ENCODE measurements at regions not wholly inside any gene's neighbourhood (a gene's known extent, or its start where the extent isn't known, plus 50 kb on each side); places are given as distances from the start of the nearest gene placed in this dataset.

DNA sequence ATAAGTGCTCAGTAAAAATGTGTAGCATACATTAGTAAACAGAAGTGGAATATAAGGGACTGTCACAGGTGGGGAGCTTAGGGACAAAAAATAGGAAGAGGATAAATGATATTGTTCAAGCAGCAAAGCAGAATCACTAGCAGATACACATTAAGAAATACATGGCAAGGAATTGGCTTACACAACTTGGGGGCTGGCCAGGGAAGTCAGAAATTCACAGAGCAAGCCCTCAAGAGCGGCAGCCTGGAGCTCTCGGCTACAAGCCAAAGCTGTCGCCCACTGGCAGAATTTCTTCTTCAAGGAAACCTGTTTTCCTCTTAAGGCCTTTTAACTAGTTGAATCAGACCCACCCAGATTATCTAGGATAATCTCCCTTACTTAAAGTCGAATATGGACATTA, 73.0 kb upstream of the SMIM23 start:
- H3K79me1 ChIP-seq (ENCODE audit: low read depth in 1 of 2, low read length in 2 of 2), result no peaks in the 10 kb centered on the region
- no peak for TF ChIP-seq POLR2A (IDR thresholded peaks at IDR 0.05; ENCODE audit: low read depth, low read length)
- TF ChIP-seq, protein P1, sequence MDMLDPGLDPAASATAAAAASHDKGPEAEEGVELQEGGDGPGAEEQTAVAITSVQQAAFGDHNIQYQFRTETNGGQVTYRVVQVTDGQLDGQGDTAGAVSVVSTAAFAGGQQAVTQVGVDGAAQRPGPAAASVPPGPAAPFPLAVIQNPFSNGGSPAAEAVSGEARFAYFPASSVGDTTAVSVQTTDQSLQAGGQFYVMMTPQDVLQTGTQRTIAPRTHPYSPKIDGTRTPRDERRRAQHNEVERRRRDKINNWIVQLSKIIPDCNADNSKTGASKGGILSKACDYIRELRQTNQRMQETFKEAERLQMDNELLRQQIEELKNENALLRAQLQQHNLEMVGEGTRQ (IDR thresholded peaks at IDR 0.05; ENCODE audit: low read depth, low read length), result no peak
- TF ChIP-seq FOS (IDR thresholded peaks at IDR 0.05; ENCODE audit: low read depth, low read length), result no peak
- TF ChIP-seq RAD21 (IDR thresholded peaks at IDR 0.05; ENCODE audit: low read length), result no peak
- TF ChIP-seq MXI1 (IDR thresholded peaks at IDR 0.05; ENCODE audit: borderline replicate concordance, low read depth, low read length), result no peak
- no peak for TF ChIP-seq RCOR1 (IDR thresholded peaks at IDR 0.05; ENCODE audit: insufficient replicate concordance, low read length)
- TF ChIP-seq, protein P2, sequence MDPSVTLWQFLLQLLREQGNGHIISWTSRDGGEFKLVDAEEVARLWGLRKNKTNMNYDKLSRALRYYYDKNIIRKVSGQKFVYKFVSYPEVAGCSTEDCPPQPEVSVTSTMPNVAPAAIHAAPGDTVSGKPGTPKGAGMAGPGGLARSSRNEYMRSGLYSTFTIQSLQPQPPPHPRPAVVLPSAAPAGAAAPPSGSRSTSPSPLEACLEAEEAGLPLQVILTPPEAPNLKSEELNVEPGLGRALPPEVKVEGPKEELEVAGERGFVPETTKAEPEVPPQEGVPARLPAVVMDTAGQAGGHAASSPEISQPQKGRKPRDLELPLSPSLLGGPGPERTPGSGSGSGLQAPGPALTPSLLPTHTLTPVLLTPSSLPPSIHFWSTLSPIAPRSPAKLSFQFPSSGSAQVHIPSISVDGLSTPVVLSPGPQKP (IDR thresholded peaks at IDR 0.05; ENCODE audit: borderline replicate concordance, low read depth, low read length), result no peak
- TF ChIP-seq SMC3 (IDR thresholded peaks at IDR 0.05; ENCODE audit: low read depth, low read length), result no peak
- TF ChIP-seq NFE2L2 (IDR thresholded peaks at IDR 0.05; ENCODE audit: low read depth, low read length), result no peak
- TF ChIP-seq, protein P3, sequence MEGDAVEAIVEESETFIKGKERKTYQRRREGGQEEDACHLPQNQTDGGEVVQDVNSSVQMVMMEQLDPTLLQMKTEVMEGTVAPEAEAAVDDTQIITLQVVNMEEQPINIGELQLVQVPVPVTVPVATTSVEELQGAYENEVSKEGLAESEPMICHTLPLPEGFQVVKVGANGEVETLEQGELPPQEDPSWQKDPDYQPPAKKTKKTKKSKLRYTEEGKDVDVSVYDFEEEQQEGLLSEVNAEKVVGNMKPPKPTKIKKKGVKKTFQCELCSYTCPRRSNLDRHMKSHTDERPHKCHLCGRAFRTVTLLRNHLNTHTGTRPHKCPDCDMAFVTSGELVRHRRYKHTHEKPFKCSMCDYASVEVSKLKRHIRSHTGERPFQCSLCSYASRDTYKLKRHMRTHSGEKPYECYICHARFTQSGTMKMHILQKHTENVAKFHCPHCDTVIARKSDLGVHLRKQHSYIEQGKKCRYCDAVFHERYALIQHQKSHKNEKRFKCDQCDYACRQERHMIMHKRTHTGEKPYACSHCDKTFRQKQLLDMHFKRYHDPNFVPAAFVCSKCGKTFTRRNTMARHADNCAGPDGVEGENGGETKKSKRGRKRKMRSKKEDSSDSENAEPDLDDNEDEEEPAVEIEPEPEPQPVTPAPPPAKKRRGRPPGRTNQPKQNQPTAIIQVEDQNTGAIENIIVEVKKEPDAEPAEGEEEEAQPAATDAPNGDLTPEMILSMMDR (conservative IDR thresholded peaks at IDR 0.05; ENCODE audit: low read depth, low read length), result no peak
- TF ChIP-seq CEBPB (IDR thresholded peaks at IDR 0.05; ENCODE audit: low read depth, low read length), result no peak
- TF ChIP-seq MAFK (IDR thresholded peaks at IDR 0.05; ENCODE audit: low read depth, low read length), result no peak
- no peak for TF ChIP-seq CHD1 (IDR thresholded peaks at IDR 0.05; ENCODE audit: low read depth, low read length)
- no TSS peak for BruUV-seq (replicated peaks)
- no peak overlapping the region for H2BK5ac ChIP-seq (ENCODE audit: low read depth, low read length, poor library complexity, severe bottlenecking)
- no peaks in the 10 kb centered on the region for H3K4me1 ChIP-seq (ENCODE audit: control insufficient read depth, insufficient read depth, low read length)
- intact Hi-C loops (cut with micrococcal nuclease) (no loop called here), in situ Hi-C loops (cut with MboI; ENCODE audit: low sequenced_read_pairs) (no loop called here), dilution Hi-C loops (cut with HindIII; ENCODE audit: low sequenced_read_pairs, unreplicated experiment) (no loop called here)
- no peak for ATAC-seq (ENCODE audit: low read depth)
- no peak overlapping the region for H2AK5ac ChIP-seq (ENCODE audit: low read depth, low read length)
- H2AFZ ChIP-seq (replicated peaks; ENCODE audit: low read length, poor library complexity), result no peak overlapping the region
- no peak overlapping the region for H3K18ac ChIP-seq (ENCODE audit: low read depth, low read length)
- no peak overlapping the region for H3K14ac ChIP-seq (replicated peaks; ENCODE audit: low read depth, low read length)
- POLR2A ChIA-PET (ENCODE audit: unreplicated experiment), result no interaction called here
- no peak overlapping the region for H2BK20ac ChIP-seq (ENCODE audit: low read depth, low read length)
- H2AK9ac ChIP-seq (replicated peaks; ENCODE audit: low read depth, low read length, poor library complexity), result no peak overlapping the region
- H3K4ac ChIP-seq (ENCODE audit: low read depth, low read length), result no peak overlapping the region
- H4K8ac ChIP-seq (ENCODE audit: low read depth in 2 of 2, low read length in 2 of 2), result no peak overlapping the region
- H3K9me3 ChIP-seq (ENCODE audit: control insufficient read depth, insufficient read depth, low read length), result no peaks in the 10 kb centered on the region; the same call in 1 of the 2 replicates
- no peak overlapping the region for H3K9ac ChIP-seq (ENCODE audit: low read depth, low read length)
- no peak overlapping the region for H3K4me2 ChIP-seq (ENCODE audit: low read depth, low read length)
- H3K36me3 ChIP-seq (ENCODE audit: control insufficient read depth, insufficient read depth, low read length), result no peaks in the 10 kb centered on the region
- no peak overlapping the region for H2BK120ac ChIP-seq (ENCODE audit: low read depth, low read length)
- no peaks in the 10 kb centered on the region; the same call in 1 of the 2 replicates for H4K20me1 ChIP-seq (ENCODE audit: insufficient read depth, low read length)
- 30% methylated on average over 2 of the region's 4 CpGs; no CpG with 5 or more reads in 1 of the 2 experiments for WGBS, 2 experiments (ENCODE audit: extremely low coverage in 2 of 2, insufficient read length in 1 of 2)
- CTCF ChIA-PET, result no interaction called here
- no peak overlapping the region for H3K23ac ChIP-seq (ENCODE audit: low read depth, low read length)
- H4K5ac ChIP-seq (ENCODE audit: low read depth, low read length), result no peak overlapping the region
- H2BK15ac ChIP-seq (ENCODE audit: low read depth, low read length), result no peak overlapping the region
- no peak overlapping the region for H3K56ac ChIP-seq (ENCODE audit: extremely low read depth, insufficient read depth, low read length)
- H4K91ac ChIP-seq (ENCODE audit: insufficient read depth, low read depth, low read length), result no peak overlapping the region
- peaks cover 16% of the 10 kb centered on the region; the same call in 1 of the 2 replicates for H3K27me3 ChIP-seq (ENCODE audit: control insufficient read depth, insufficient read depth, low read length)
- no peak overlapping the region for H3K27ac ChIP-seq (ENCODE audit: insufficient read depth, low read length)
- H3K9me1 ChIP-seq (ENCODE audit: insufficient read depth, low read length), result no peaks in the 10 kb centered on the region
- no peak for DNase-seq
- no peak overlapping the region for H3K4me3 ChIP-seq (ENCODE audit: insufficient read depth, low read depth, low read length)
